COLO668 (cell line): ENCODE measurements at regions not wholly inside any gene's neighbourhood (a gene's known extent, or its start where the extent isn't known, plus 50 kb on each side); places are given as distances from the start of the nearest gene placed in this dataset.

Source experiments
- DNase-seq: peaks from one replicate; lab custom pipeline; 2025; ENCODE audit not compliant: unreplicated experiment; lab: John Stamatoyannopoulos, UW

- DNase-seq, result no peak
Measured at GRCh38 chr12:93944911-93945310, 203.5 kb upstream of the PLXNC1 start.

- DNase-seq, result no peak
Measured at GRCh38 chr12:93946542-93947150, 201.7 kb upstream of the PLXNC1 start.

- no peak for DNase-seq
Measured at GRCh38 chr12:93947486-93947885, 200.9 kb upstream of the PLXNC1 start.

GRCh38 chr12:93950311-93950710 is 198.1 kb upstream of the PLXNC1 start:
- no peak for DNase-seq

GRCh38 chr12:93954166-93955112 is 193.9 kb upstream of the PLXNC1 start:
- no peak for DNase-seq

GRCh38 chr12:93956551-93956950 is 191.8 kb upstream of the PLXNC1 start:
- no peak for DNase-seq

GRCh38 chr12:93957168-93957567 is 191.2 kb upstream of the PLXNC1 start:
- no peak for DNase-seq

GRCh38 chr12:93957870-93958269 is 190.5 kb upstream of the PLXNC1 start:
- DNase-seq, result no peak

- DNase-seq, result no peak
Measured at GRCh38 chr12:93959657-93960056, 188.7 kb upstream of the PLXNC1 start.

GRCh38 chr12:93960521-93960920 is 187.9 kb upstream of the PLXNC1 start:
- no peak for DNase-seq

GRCh38 chr12:93962336-93962735 is 186.0 kb upstream of the PLXNC1 start:
- DNase-seq, result no peak

GRCh38 chr12:93964936-93965335 is 183.4 kb upstream of the PLXNC1 start:
- no peak for DNase-seq

GRCh38 chr12:93966516-93967133 is 181.8 kb upstream of the PLXNC1 start:
- DNase-seq, result no peak

GRCh38 chr12:93967454-93967853 is 180.9 kb upstream of the PLXNC1 start:
- no peak for DNase-seq

- no peak for DNase-seq
Measured at GRCh38 chr12:93968536-93969285, 179.7 kb upstream of the PLXNC1 start.

GRCh38 chr12:93970900-93971688 is 177.3 kb upstream of the PLXNC1 start:
- DNase-seq, result no peak

- no peak for DNase-seq
Measured at GRCh38 chr12:93972411-93973208, 175.8 kb upstream of the PLXNC1 start.

GRCh38 chr12:93974252-93974651 is 174.1 kb upstream of the PLXNC1 start:
- DNase-seq, result no peak

GRCh38 chr12:93976024-93976423 is 172.4 kb upstream of the PLXNC1 start:
- DNase-seq, result no peak

- no peak for DNase-seq
Measured at GRCh38 chr12:93977081-93977480, 171.3 kb upstream of the PLXNC1 start.
